ENCODE measurements at regions not wholly inside any gene's neighbourhood (a gene's known extent, or its start where the extent isn't known, plus 50 kb on each side); places are given as distances from the start of the nearest gene placed in this dataset.

GRCh38 chr5:74375271-74375670, 265.3 kb downstream of the ENC1 start:
- TF ChIP-seq, protein P1, sequence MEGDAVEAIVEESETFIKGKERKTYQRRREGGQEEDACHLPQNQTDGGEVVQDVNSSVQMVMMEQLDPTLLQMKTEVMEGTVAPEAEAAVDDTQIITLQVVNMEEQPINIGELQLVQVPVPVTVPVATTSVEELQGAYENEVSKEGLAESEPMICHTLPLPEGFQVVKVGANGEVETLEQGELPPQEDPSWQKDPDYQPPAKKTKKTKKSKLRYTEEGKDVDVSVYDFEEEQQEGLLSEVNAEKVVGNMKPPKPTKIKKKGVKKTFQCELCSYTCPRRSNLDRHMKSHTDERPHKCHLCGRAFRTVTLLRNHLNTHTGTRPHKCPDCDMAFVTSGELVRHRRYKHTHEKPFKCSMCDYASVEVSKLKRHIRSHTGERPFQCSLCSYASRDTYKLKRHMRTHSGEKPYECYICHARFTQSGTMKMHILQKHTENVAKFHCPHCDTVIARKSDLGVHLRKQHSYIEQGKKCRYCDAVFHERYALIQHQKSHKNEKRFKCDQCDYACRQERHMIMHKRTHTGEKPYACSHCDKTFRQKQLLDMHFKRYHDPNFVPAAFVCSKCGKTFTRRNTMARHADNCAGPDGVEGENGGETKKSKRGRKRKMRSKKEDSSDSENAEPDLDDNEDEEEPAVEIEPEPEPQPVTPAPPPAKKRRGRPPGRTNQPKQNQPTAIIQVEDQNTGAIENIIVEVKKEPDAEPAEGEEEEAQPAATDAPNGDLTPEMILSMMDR (IDR thresholded peaks at IDR 0.05; ENCODE audit: borderline replicate concordance, extremely low read depth, low read length, poor library complexity, severe bottlenecking): no peak
- no peak for TF ChIP-seq EZH2 (IDR thresholded peaks at IDR 0.05; ENCODE audit: borderline replicate concordance, low read depth, low read length, severe bottlenecking)
